K562 (cell line): ENCODE measurements at regions not wholly inside any gene's neighbourhood (a gene's known extent, or its start where the extent isn't known, plus 50 kb on each side); places are given as distances from the start of the nearest gene placed in this dataset.

Source experiments
- ATAC-seq: fragments of 200-7000 bp; cut with Tn5 transposase; 3 replicates; pipeline ENCODE4 v1.9.1; 2020; ENCODE audit warnings: moderate library complexity
- BruUV-seq: library from RNA; stranded (reverse); fragments of 400-500 nt; replicated peaks from 2 replicates; lab custom pipeline; 2021; lab: Mats Ljungman, UMichigan
- CTCF ChIA-PET: fragments of 300-600 bp; formaldehyde crosslinking; extraction: SDS; loops from one replicate; lab custom pipeline; 2021; ENCODE audit warnings: low intra/inter-chr PET ratio; lab: Yijun Ruan, JAX
- POLR2A ChIA-PET: fragments of 300-600, 350-650 bp; sonication (Branson Sonifier 250); formaldehyde crosslinking; extraction: SDS; loops from one replicate; lab custom pipeline; 2021; ENCODE audit warnings: antibody characterized with exemption, inconsistent platforms; lab: Yijun Ruan, JAX
- DNase-seq, 4 experiments: peaks; one replicate each; pipeline versions ENCODE4 v3.0.0 to v3.0.0-alpha.2; 2011 to 2018; ENCODE audit warnings: low spot score in 3 of 4, mixed read lengths in 3 of 4; ENCODE audit errors: extremely low read depth in 1 of 4
- FAIRE-seq: peaks from 2 replicates; lab custom pipeline; 2011; peaks lifted over from hg19 to GRCh38; lab: Jason Lieb, UNC
- H2AFZ ChIP-seq: 2 replicates; pipeline ENCODE4 v1.6.0; 2011; ENCODE audit warnings: low read depth, low read length, control low read depth, inconsistent platforms
- H3K27ac ChIP-seq: fragments of 200-600 bp; 3 replicates; pipeline ENCODE4 v1.8.0; 2011; ENCODE audit warnings: low read depth, mild to moderate bottlenecking, control low read depth, inconsistent platforms, low read length, moderate library complexity, mixed read lengths; ENCODE audit errors: extremely low read depth
- H3K27me3 ChIP-seq, 2 experiments: fragments of 300-600 bp in 1 of 2; 2 replicates in 1 of 2; 3 replicates in 1 of 2; pipeline versions ENCODE4 v1.6.0 to v1.8.0; 2011; ENCODE audit warnings: inconsistent platforms in 2 of 2, low read length in 2 of 2, mild to moderate bottlenecking in 1 of 2, mixed read lengths in 1 of 2, moderate library complexity in 1 of 2; ENCODE audit not compliant: control insufficient read depth in 2 of 2, insufficient read depth in 2 of 2
- H3K36me3 ChIP-seq: fragments of 300-600 bp; 3 replicates; pipeline ENCODE4 v1.8.0; 2011; ENCODE audit warnings: mild to moderate bottlenecking, low read length, inconsistent platforms; ENCODE audit not compliant: control insufficient read depth, insufficient read depth
- H3K4me1 ChIP-seq, 2 experiments: fragments of 200-600 bp in 1 of 2; replicated peaks in 1 of 2; 2 replicates in 1 of 2; 3 replicates in 1 of 2; pipeline versions ENCODE4 v1.5.1 to v1.8.0; 2011; ENCODE audit warnings: inconsistent platforms in 2 of 2, low read length in 2 of 2, mild to moderate bottlenecking in 1 of 2, mixed read lengths in 1 of 2, moderate library complexity in 1 of 2; ENCODE audit not compliant: control insufficient read depth in 2 of 2, insufficient read depth in 2 of 2
- H3K4me2 ChIP-seq: 2 replicates; pipeline ENCODE4 v1.6.1; 2011; ENCODE audit warnings: low read length, control low read depth, inconsistent platforms, mixed read lengths; ENCODE audit not compliant: insufficient read depth
- H3K4me3 ChIP-seq: fragments of 200-600 bp; sonication (generic), shearing (Covaris generic); 2 replicates; pipeline ENCODE4 v1.5.1; 2016; ENCODE audit warnings: control low read depth, inconsistent platforms
- H3K79me2 ChIP-seq: fragments of 200-600 bp; 3 replicates; pipeline ENCODE4 v1.8.0; 2011; ENCODE audit warnings: low read length, inconsistent platforms; ENCODE audit not compliant: control insufficient read depth, insufficient read depth
- H3K9ac ChIP-seq, 2 experiments: 2 replicates each; pipeline versions ENCODE4 v1.6.0 to v1.6.1; 2011; ENCODE audit warnings: low read depth in 2 of 2, low read length in 2 of 2, control low read depth in 1 of 2, inconsistent platforms in 1 of 2, mild to moderate bottlenecking in 1 of 2, mixed read lengths in 1 of 2; ENCODE audit not compliant: insufficient read depth in 1 of 2
- H3K9me1 ChIP-seq: one replicate; pipeline ENCODE4 v1.6.0; 2011; ENCODE audit warnings: inconsistent platforms, mild to moderate bottlenecking, low read length, moderate library complexity; ENCODE audit not compliant: control insufficient read depth, insufficient read depth
- H3K9me3 ChIP-seq: replicated peaks from 2 replicates; pipeline ENCODE4 v1.5.1; 2011; ENCODE audit warnings: low read depth, low read length, inconsistent platforms; ENCODE audit not compliant: control insufficient read depth, insufficient read depth
- H4K20me1 ChIP-seq: replicated peaks from 2 replicates; pipeline ENCODE4 v1.6.1; 2011; ENCODE audit warnings: low read length, inconsistent platforms, mixed read lengths; ENCODE audit not compliant: control insufficient read depth, insufficient read depth
- COPS2 ChIP-seq: fragments of 450-650 bp; conservative IDR thresholded peaks from 2 replicates; pipeline ENCODE4 v1.6.1; 2016; ENCODE audit warnings: mild to moderate bottlenecking, moderate library complexity
- MECOM ChIP-seq: fragments of 250-450 bp; sonication (Bioruptor Pico); IDR thresholded peaks from 2 replicates; pipeline ENCODE4 v1.8.0; 2022; ENCODE audit warnings: inconsistent platforms
- NCOA6 ChIP-seq: fragments of 450-650 bp; IDR thresholded peaks from 2 replicates; pipeline ENCODE4 v1.6.1; 2017; ENCODE audit warnings: mild to moderate bottlenecking
- NR1H2 ChIP-seq: sonication (generic); formaldehyde crosslinking; IDR thresholded peaks from 2 replicates; pipeline ENCODE4 v1.4.0; 2020; ENCODE audit warnings: mild to moderate bottlenecking, missing genetic modification reagents
- NR2F6 ChIP-seq: fragments of 450-650 bp; formaldehyde crosslinking; IDR thresholded peaks from 2 replicates; pipeline ENCODE4 v1.4.0; 2020; ENCODE audit warnings: mild to moderate bottlenecking
- PHF21A ChIP-seq: fragments of 450-650 bp; IDR thresholded peaks from 2 replicates; pipeline ENCODE4 v1.6.1; 2017; ENCODE audit warnings: low read depth, borderline replicate concordance
- SMAD1 ChIP-seq: fragments of 150-350 bp; IDR thresholded peaks from 2 replicates; pipeline ENCODE4 v1.6.1; 2014; ENCODE audit warnings: low read length, low read depth; ENCODE audit not compliant: partially characterized antibody
- XRCC5 ChIP-seq: fragments of 200-400 bp; formaldehyde crosslinking; IDR thresholded peaks from 2 replicates; pipeline ENCODE4 v1.6.1; 2017; ENCODE audit warnings: low read depth, mild to moderate bottlenecking, low read length
- ZNF175 ChIP-seq: fragments of 200-800 bp; sonication (Bioruptor generic); IDR thresholded peaks from 2 replicates; pipeline ENCODE4 v1.6.1; 2016; ENCODE audit warnings: low read depth, mild to moderate bottlenecking, missing genetic modification characterization, missing compliant biosample characterization
- WGBS: fragments of 100-300 bp; shearing (Covaris generic); methylation state at CpG from one replicate; pipeline ENCODE4 v1.1.6; 2016; ENCODE audit warnings: low coverage, mixed read lengths; ENCODE audit not compliant: insufficient coverage; ENCODE audit errors: missing lambda C conversion rate; 5-methylcytosine and 5-hydroxymethylcytosine counted together
- in situ Hi-C: fragments of 300-500 bp; cut with MboI; formaldehyde crosslinking; loops from 4 replicates; pipeline ENCODE4 v1.15.0; 2018; ENCODE audit warnings: inconsistent platforms, mixed read lengths
- intact Hi-C: fragments of 100-400 bp; cut with micrococcal nuclease; formaldehyde crosslinking; loops from 2 replicates; pipeline ENCODE4 v1.14.2; 2022
- TF ChIP-seq, protein P1 (sequence below): fragments of 250-450 bp; sonication (Bioruptor Pico); IDR thresholded peaks from 2 replicates; pipeline ENCODE4 v1.5.0; 2021; ENCODE audit warnings: mild to moderate bottlenecking, borderline replicate concordance
- TF ChIP-seq, protein P2 (sequence below): fragments of 250-450 bp; sonication (Bioruptor Pico); IDR thresholded peaks from 2 replicates; pipeline ENCODE4 v1.8.0; 2021; ENCODE audit warnings: moderate library complexity, mild to moderate bottlenecking, inconsistent platforms
- TF ChIP-seq, protein P3 (sequence below): fragments of 150-350 bp; IDR thresholded peaks from 2 replicates; pipeline ENCODE4 v1.6.1; 2014; ENCODE audit warnings: low read depth, mild to moderate bottlenecking, low read length, borderline replicate concordance
- TF ChIP-seq, protein P4 (sequence below): fragments of 450-650 bp; IDR thresholded peaks from one replicate; pipeline ENCODE4 v1.6.1; 2018; ENCODE audit warnings: mild to moderate bottlenecking, moderate library complexity; ENCODE audit not compliant: partially characterized antibody
- TF ChIP-seq, protein P5 (sequence below): IDR thresholded peaks from 2 replicates; pipeline ENCODE4 v1.6.1; 2011; ENCODE audit not compliant: insufficient read length; ENCODE audit errors: extremely low read depth

DNA sequence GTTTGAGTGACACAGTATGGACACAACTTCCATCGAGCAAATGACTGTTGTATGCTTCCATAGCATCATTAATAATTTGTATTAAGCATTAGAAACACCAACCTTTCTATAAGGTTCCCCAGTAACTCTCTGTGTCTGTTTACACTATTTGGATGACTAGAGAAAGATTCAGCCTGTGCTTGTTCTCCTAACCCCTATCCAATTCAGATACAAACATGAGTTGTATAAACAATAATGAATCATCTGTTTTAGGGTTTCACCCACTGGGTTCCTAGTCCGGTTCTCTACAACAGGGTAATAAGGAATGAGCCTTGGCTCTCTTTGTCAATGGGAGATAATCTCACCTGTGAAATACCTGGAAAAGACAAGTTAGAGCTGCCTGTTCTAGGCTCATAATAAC lies 894.1 kb upstream of the PIK3C3 start:
- no peak overlapping the region for H3K27ac ChIP-seq
- no peak overlapping the region for H2AFZ ChIP-seq
- no peaks in the 10 kb centered on the region for H3K27me3 ChIP-seq
- no peak overlapping the region for H3K9ac ChIP-seq
- no peak for ATAC-seq
- intact Hi-C loops (no loop called here), in situ Hi-C loops (no loop called here)
- no peaks in the 10 kb centered on the region for H3K9me1 ChIP-seq
- CTCF ChIA-PET, result no interaction called here
- no peak for DNase-seq
- H3K9me3 ChIP-seq, result no peaks in the 10 kb centered on the region
- WGBS, result 0% methylated on average over 2 of the region's 2 CpGs
- no peaks in the 10 kb centered on the region for H4K20me1 ChIP-seq
- FAIRE-seq, result no peak
- BruUV-seq, result no TSS peak
- POLR2A ChIA-PET, result no interaction called here
- no peaks in the 10 kb centered on the region for H3K36me3 ChIP-seq
- no peaks in the 10 kb centered on the region for H3K79me2 ChIP-seq
- H3K4me1 ChIP-seq, result no peaks in the 10 kb centered on the region
- H3K4me2 ChIP-seq, result no peak overlapping the region
- H3K4me3 ChIP-seq, result no peak overlapping the region
- TF ChIP-seq, protein P1, sequence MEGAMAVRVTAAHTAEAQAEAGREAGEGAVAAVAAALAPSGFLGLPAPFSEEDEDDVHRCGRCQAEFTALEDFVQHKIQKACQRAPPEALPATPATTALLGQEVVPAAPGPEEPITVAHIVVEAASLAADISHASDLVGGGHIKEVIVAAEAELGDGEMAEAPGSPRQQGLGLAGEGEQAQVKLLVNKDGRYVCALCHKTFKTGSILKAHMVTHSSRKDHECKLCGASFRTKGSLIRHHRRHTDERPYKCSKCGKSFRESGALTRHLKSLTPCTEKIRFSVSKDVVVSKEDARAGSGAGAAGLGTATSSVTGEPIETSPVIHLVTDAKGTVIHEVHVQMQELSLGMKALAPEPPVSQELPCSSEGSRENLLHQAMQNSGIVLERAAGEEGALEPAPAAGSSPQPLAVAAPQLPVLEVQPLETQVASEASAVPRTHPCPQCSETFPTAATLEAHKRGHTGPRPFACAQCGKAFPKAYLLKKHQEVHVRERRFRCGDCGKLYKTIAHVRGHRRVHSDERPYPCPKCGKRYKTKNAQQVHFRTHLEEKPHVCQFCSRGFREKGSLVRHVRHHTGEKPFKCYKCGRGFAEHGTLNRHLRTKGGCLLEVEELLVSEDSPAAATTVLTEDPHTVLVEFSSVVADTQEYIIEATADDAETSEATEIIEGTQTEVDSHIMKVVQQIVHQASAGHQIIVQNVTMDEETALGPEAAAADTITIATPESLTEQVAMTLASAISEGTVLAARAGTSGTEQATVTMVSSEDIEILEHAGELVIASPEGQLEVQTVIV, result no peak
- TF ChIP-seq NR2F6 (CRISPR knock-in tag), result no peak
- TF ChIP-seq, protein P2, sequence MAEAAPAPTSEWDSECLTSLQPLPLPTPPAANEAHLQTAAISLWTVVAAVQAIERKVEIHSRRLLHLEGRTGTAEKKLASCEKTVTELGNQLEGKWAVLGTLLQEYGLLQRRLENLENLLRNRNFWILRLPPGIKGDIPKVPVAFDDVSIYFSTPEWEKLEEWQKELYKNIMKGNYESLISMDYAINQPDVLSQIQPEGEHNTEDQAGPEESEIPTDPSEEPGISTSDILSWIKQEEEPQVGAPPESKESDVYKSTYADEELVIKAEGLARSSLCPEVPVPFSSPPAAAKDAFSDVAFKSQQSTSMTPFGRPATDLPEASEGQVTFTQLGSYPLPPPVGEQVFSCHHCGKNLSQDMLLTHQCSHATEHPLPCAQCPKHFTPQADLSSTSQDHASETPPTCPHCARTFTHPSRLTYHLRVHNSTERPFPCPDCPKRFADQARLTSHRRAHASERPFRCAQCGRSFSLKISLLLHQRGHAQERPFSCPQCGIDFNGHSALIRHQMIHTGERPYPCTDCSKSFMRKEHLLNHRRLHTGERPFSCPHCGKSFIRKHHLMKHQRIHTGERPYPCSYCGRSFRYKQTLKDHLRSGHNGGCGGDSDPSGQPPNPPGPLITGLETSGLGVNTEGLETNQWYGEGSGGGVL (CRISPR knock-in tag), result no peak
- TF ChIP-seq ZNF175 (CRISPR knock-in tag), result no peak
- TF ChIP-seq NCOA6, result no peak
- TF ChIP-seq, protein P3, sequence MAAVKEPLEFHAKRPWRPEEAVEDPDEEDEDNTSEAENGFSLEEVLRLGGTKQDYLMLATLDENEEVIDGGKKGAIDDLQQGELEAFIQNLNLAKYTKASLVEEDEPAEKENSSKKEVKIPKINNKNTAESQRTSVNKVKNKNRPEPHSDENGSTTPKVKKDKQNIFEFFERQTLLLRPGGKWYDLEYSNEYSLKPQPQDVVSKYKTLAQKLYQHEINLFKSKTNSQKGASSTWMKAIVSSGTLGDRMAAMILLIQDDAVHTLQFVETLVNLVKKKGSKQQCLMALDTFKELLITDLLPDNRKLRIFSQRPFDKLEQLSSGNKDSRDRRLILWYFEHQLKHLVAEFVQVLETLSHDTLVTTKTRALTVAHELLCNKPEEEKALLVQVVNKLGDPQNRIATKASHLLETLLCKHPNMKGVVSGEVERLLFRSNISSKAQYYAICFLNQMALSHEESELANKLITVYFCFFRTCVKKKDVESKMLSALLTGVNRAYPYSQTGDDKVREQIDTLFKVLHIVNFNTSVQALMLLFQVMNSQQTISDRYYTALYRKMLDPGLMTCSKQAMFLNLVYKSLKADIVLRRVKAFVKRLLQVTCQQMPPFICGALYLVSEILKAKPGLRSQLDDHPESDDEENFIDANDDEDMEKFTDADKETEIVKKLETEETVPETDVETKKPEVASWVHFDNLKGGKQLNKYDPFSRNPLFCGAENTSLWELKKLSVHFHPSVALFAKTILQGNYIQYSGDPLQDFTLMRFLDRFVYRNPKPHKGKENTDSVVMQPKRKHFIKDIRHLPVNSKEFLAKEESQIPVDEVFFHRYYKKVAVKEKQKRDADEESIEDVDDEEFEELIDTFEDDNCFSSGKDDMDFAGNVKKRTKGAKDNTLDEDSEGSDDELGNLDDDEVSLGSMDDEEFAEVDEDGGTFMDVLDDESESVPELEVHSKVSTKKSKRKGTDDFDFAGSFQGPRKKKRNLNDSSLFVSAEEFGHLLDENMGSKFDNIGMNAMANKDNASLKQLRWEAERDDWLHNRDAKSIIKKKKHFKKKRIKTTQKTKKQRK, result no peak
- TF ChIP-seq XRCC5, result no peak
- TF ChIP-seq, protein P4, sequence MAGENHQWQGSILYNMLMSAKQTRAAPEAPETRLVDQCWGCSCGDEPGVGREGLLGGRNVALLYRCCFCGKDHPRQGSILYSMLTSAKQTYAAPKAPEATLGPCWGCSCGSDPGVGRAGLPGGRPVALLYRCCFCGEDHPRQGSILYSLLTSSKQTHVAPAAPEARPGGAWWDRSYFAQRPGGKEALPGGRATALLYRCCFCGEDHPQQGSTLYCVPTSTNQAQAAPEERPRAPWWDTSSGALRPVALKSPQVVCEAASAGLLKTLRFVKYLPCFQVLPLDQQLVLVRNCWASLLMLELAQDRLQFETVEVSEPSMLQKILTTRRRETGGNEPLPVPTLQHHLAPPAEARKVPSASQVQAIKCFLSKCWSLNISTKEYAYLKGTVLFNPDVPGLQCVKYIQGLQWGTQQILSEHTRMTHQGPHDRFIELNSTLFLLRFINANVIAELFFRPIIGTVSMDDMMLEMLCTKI, result no peak
- no peak for TF ChIP-seq SMAD1
- TF ChIP-seq NR1H2, result no peak
- TF ChIP-seq MECOM (CRISPR knock-in tag), result no peak
- no peak for TF ChIP-seq COPS2
- no peak for TF ChIP-seq PHF21A
- TF ChIP-seq, protein P5, sequence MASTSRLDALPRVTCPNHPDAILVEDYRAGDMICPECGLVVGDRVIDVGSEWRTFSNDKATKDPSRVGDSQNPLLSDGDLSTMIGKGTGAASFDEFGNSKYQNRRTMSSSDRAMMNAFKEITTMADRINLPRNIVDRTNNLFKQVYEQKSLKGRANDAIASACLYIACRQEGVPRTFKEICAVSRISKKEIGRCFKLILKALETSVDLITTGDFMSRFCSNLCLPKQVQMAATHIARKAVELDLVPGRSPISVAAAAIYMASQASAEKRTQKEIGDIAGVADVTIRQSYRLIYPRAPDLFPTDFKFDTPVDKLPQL, result no peak
